ENCODE measurements at regions not wholly inside any gene's neighbourhood (a gene's known extent, or its start where the extent isn't known, plus 50 kb on each side); places are given as distances from the start of the nearest gene placed in this dataset.
A peak's percentile ranks its signal among the peaks of the same experiment; 100 is the strongest.
"Not testable (repeated sequence)": the region's sequence is repeated elsewhere in the genome, so short reads cannot be mapped to it uniquely, and the experiment has no call there.

DNA sequence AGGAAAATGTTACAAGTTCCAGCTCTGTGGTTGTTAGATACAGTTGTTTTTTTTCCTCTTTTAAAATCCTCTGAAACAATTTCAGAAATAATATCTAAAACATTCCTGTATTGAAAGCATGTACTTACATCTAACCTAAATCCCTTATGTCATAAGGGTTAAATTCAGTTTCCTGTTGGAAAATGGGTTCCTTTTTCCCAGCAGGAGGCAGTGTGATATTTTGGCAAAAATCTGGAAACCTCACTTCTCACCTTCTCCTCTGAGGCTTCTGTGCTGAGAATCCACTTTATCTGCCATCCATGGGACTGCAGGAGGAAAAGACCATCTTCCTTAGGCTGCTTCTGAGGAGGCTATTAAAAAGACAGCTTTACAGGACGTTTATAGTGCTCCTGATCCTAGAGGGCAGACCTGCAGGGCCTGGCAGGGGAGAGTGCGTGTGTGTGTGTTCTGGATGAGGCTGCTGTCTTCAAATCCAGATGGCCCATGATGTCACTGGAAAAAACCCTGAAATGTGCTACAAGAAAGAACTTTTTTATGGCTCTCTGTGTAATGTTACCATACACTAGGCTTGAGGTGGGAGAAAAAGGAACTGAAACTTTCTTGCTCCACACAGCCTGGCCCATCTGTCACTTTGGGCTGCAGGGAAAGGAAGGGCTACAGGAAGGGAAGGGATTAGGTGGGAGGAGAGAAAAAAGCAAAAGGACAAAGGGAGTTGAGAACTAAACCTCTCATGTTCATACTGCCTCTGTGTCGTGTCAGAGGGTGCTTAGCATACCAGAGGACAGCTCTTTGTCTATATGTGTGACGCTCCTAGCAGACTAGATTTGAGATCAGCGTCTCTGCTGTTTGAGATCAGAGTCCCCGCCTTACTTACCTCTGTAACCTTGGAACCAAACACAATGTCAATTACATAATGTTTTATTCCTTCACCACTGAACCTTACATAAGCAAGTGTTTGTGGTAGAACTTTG, 379.2 kb upstream of the SPAG17 start:
- DNase-seq = no peak

- DNase-seq = no peak
These were observed 373.9 kb upstream of the SPAG17 start for GRCh38 chr1:118558933-118559332.

- DNase-seq = no peak
These were observed 371.9 kb upstream of the SPAG17 start for GRCh38 chr1:118556936-118557335.

DNA sequence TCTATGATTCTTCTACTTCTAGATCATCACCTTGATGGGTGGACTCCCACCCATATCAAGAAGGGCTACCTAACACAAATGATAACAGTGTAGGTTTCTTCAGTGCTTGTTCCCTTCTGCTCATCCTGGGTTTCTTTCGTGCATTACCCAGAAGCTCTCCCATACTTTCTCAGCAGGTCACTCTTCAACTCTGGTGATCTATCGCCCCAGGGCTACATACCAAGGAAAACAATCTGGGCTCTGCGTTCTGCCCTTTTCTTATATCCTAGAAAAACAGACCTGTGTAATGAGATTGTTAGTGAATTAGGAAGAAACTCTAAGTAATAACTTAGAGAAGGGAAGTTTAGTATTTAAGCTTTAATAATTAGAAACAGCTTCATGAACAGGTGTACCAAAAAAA, 370.6 kb upstream of the SPAG17 start:
- no peak for DNase-seq

DNA sequence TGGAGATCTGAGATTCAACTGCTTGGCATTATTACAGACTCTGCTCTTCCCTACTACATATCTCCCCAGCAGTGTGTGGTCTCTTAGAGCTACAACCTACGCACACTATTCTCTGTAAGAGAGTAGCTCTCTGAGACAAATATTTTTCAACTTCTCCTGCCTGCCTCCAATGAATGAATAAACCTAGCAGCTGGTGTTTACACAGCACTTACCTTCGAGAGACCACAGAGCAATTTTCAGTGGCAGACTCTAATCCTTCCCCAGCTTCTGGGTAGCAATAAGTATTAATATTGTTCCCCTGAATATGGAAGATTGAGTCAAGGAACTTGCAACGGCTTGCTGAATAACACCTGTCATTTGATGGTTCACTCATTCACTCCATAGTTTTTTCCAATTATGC, 350.9 kb upstream of the SPAG17 start:
- peak; percentile 76 for DNase-seq

- DNase-seq = not testable (repeated sequence)
These were observed 326.9 kb upstream of the SPAG17 start for GRCh38 chr1:118511922-118512321.

DNA sequence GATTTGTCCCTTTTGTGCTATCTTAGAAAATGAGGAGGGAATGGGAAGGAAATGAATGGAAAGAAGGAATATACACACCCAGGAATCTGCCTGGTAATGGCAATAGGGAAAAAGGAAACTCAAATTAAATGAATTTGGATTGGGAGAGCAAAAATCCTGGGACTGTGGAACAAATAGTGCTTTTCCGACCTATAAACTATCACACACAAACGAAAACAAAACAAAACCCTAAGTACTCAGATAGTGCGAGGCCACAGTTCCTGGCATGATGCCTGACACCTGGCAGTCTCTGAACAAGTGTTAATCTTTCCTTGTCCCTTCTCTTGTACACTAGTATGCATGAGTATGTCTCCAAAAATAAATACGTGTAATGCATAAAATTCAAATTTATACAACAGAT, 319.8 kb upstream of the SPAG17 start:
- DNase-seq = peak; percentile 46

GRCh38 chr1:118504221-118504644, 319.2 kb upstream of the SPAG17 start:
- peak; percentile 66 for DNase-seq

GRCh38 chr1:118503752-118504151, 318.7 kb upstream of the SPAG17 start:
- DNase-seq = no peak

- no peak for DNase-seq
These were observed 310.0 kb upstream of the SPAG17 start for GRCh38 chr1:118494998-118495397.

- no peak for DNase-seq
These were observed 303.8 kb upstream of the SPAG17 start for GRCh38 chr1:118488787-118489186.

GRCh38 chr1:118487932-118488331, 302.9 kb upstream of the SPAG17 start:
- DNase-seq = no peak

DNA sequence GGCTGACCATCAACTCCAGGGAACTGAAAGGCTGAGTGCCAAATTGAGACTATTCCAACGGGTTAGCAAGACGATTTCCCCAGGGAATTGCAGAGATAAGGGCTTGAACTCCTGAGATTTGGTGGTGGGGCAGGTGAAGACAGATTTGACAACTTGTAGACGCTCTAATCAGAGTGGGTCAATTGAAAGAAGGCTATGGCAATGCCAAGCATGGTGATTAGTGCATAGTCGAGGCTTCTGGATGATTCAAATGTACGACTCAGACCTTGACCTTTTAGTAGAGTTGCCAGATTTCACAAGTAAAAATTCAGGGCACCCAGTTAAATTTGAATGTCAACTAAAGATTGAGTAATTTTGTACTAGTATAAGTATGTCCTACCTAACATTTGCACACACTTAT, 302.1 kb upstream of the SPAG17 start:
- DNase-seq = no peak

DNA sequence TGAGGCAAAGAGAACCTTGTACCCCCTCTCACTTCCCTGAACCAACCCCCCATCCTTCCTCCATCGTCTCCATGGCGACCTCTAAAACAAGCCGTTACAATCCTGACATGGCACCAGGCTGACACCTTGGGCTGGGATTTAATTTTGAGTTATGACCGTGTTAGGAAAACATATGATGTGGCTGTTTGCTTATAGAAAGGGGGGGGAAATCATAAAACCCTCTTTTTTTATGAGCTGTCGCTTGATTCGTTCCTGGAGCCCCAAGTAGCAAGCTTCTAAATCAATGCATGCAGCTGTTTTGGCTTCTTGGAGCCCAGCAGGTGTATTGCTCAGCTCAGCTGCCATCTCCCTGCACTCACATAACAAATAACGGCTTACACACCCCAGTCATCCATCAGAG, 301.2 kb upstream of the SPAG17 start:
- DNase-seq = peak; percentile 6

DNA sequence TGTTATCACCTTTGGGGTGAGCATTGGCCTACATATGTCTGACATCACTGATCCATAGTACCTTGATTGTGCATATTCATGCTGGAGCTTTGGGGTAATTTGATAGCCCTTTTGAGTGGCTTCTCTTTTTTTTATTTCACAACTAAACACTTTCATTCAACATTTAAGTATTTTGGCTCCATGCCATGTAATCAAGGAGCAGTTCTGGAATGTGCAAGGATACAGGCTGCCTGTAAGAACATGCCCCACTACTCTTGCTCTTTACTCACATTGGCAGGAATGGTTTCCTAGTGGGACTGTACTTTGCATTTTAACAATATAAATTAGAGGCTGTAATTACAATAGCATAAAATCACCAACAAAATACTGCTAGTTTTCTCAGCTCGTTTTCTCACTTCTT, 300.7 kb upstream of the SPAG17 start:
- DNase-seq = no peak

DNA sequence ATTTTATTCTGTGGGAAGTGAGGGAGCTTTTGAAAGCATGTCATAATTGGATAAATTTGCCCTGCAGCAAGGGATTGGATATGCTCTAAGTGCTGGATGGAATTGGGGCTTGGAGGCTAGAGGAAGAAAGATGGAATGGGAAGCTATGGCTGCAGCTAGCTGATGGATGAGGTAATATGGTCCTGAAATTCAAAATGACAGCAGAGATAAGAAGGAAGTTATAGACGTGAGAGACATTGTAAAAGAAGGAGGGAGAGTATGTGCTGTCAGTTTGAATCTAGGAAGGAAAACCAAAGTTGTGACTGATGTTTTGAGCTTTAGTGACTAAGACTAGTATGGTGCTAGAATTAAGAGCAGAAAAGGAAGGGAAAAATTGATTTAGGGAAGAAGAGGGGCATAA, 299.9 kb upstream of the SPAG17 start:
- no peak for DNase-seq

DNA sequence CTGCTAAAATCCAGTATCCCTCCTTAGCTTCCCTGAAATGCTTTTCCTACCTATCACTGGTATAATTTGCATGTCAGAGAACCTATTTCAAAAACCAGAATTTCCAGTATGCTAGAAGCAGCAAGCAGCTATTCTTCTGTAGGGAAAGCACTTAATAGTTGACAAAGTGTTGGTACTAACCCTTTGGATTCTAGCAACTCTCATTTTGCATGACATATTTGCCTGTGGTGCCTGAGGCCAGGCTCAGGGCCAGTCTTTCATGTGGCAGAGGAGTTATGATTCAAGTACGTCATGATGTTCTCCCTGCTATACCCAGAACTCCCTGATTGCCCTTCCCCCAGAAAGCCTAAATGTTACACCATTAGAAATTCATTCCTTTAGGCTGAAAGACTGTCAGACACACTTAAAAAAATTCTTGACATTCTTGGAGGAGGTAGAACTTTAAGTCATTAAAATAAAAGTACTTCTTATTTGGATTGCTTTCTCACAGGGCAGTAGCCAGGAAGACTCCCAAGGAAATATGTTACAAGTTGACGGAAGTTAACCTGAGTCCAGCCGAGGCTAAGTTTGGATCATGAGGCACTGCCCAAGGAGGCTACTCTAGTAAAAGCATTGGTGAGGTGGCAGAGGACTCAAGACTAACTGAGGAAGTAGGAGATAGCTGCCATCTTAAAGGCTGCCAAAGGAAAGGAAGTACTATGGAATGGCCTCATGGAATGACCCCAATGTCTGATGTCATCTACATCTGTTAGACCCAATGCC, 298.4 kb upstream of the SPAG17 start:
- no peak for DNase-seq

DNA sequence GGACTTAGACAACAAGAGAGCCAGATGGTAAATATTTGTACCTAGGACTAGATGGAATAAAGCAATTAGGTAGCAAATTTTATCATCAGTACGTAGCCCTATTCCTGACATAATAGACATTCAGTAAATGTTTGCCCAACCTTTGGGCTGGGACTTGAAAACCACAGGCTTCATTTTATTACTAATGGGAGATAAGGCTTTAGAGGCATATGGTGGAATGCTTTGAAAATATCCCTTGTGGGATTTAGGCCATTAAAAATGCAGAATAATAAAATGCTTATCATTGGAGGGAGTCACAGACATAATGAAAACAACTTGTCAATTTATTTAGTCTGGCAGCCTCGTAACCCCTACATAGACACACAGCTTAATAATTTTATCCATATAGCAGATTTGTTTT, 296.1 kb upstream of the SPAG17 start:
- DNase-seq = no peak

- DNase-seq = peak; percentile 54
These were observed 294.3 kb upstream of the SPAG17 start for GRCh38 chr1:118479351-118479750.

DNA sequence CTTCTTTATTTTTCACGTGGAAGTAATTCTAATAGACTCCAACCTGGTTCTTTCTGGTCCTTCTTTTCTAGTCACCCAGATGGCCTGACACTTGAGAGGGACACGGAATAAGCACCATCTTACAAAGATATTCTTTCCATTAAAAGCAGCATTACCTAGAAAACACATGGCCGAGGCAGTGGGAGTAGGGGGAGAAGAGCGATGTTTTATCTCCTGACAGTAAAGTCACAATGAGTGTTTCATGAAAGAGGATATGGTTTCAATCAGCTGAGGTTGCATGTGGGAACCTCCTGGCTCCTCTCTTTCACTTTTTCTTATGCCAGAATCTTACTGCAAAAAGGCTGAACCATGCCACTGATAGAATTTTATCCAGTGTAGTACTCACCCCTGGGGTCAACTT, 288.8 kb upstream of the SPAG17 start:
- DNase-seq = no peak

GRCh38 chr1:118464460-118464859, 279.4 kb upstream of the SPAG17 start:
- not testable (repeated sequence) for DNase-seq

DNA sequence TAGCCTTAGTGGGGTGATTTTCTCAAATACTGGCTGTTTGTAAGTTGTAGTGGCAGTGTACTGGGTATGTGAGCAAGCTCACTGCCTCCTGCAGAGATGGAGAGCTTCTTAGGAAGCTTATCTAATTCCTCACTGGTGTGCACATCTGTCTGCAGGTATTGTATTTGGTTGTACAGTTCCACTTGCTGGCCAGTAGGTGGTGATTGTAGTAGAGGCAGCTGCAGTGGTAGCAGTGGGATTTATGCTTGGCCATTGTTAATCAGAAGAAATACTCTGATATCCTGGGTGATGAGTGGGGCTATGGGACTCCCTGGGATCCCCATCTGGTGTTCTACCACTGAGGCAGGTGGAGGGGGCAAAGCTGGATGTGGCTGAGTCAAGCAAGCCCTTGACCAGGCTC, 276.1 kb upstream of the SPAG17 start:
- DNase-seq = no peak

- DNase-seq = no peak
These were observed 274.8 kb upstream of the SPAG17 start for GRCh38 chr1:118459871-118460270.

DNA sequence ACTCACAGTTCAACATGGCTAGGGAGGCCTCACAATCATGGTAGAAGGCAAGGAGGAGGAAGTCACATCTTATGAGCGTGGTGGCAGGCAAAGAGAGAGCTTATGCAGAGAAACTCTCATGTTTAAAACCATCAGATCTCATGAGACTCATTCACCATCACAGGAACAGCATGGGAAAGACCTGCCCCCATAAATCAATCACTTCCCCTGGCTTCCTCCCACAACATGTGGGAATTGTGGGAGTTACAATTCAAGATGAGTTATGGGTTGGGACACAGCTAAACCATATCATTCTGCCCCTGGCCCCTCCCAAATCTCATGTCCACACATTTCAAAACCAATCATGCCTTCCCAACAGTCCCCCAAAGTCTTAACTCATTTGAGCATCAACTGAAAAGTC, 268.8 kb upstream of the SPAG17 start:
- DNase-seq = not testable (repeated sequence)
